ENCODE measurements at regions not wholly inside any gene's neighbourhood (a gene's known extent, or its start where the extent isn't known, plus 50 kb on each side); places are given as distances from the start of the nearest gene placed in this dataset.

DNA sequence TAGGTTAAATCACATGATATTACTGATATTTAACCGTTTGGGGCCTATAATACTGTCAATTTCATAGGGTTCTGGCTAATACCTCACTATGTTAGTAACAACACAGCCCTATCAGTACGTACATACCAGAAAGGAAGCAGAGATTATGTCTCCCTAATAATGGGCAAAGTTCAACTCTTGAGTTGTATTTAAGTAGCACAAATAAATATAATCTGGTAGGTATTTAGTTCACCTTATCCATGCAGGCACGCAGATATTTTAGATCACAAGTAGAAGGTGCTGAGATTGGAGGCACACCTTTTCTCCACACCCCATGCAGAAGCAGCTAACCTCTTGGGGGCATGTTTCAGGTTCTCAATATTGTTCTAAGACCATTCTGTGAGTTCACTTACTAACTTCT, 118.9 kb downstream of the IRS1 start:
- Histone ChIP-seq H3K27me3 (ENCODE audit: control insufficient read depth, insufficient read depth) (no peaks in the 10 kb centered on the region), H3K4me1 (ENCODE audit: control insufficient read depth, insufficient read depth, low read length) (no peaks in the 10 kb centered on the region), H3K27ac (ENCODE audit: low read length) (no peak overlapping the region), H3K4me3 (ENCODE audit: low read length) (no peak overlapping the region), H3K9me3 (ENCODE audit: control insufficient read depth, low read length) (no peaks in the 10 kb centered on the region)
- 80% methylated on average over 3 of the region's 3 CpGs for WGBS
- ATAC-seq (no peak), DNase-seq (no peak)
- intact Hi-C loops (cut with DNase I) = no loop called here

- no peak overlapping the region for H3K4me3 ChIP-seq (ENCODE audit: low read length)
- no peak for ATAC-seq
- 88% methylated on average over 7 of the region's 7 CpGs for WGBS
- H3K4me1 ChIP-seq (ENCODE audit: control insufficient read depth, insufficient read depth, low read length) = peaks cover under 1% of the 10 kb centered on the region
- no peak overlapping the region for H3K27ac ChIP-seq (ENCODE audit: low read length)
- no peak for DNase-seq
- no peaks in the 10 kb centered on the region for H3K27me3 ChIP-seq (ENCODE audit: control insufficient read depth, insufficient read depth)
- intact Hi-C loops (cut with DNase I) = no loop called here
- no peaks in the 10 kb centered on the region for H3K9me3 ChIP-seq (ENCODE audit: control insufficient read depth, low read length)
These were observed 120.1 kb downstream of the IRS1 start for GRCh38 chr2:226679389-226680065.

GRCh38 chr2:226678422-226678821, 121.2 kb downstream of the IRS1 start:
- no peak for ATAC-seq
- Histone ChIP-seq H3K27ac (ENCODE audit: low read length) (no peak overlapping the region), H3K4me1 (ENCODE audit: control insufficient read depth, insufficient read depth, low read length) (peaks cover 4% of the 10 kb centered on the region), H3K4me3 (ENCODE audit: low read length) (no peak overlapping the region), H3K9me3 (ENCODE audit: control insufficient read depth, low read length) (no peaks in the 10 kb centered on the region), H3K27me3 (ENCODE audit: control insufficient read depth, insufficient read depth) (no peaks in the 10 kb centered on the region)
- WGBS = 63% methylated on average over 4 of the region's 4 CpGs
- intact Hi-C loops (cut with DNase I) = no loop called here
- no peak for DNase-seq

DNA sequence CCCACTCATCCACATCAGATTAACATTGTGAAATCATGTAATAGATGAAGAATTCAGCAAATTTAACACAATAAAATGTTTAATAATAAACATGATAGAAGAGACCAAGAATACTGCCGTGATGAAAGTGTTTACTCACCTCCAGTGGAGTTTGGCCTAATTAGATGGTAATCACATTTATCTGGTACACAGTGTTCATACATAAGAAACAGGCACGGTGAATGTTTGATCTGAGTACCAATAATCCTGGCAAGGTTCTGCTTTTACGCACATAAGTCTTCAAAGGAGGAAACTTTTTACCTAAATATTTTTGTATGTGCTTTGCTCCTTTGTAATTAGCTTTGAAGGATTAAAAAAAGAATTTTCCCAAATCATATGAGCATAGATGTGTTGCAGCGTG, 122.5 kb downstream of the IRS1 start:
- Histone ChIP-seq H3K4me1 (ENCODE audit: control insufficient read depth, insufficient read depth, low read length) (peaks cover 7% of the 10 kb centered on the region), H3K9me3 (ENCODE audit: control insufficient read depth, low read length) (no peaks in the 10 kb centered on the region), H3K27ac (ENCODE audit: low read length) (no peak overlapping the region), H3K4me3 (ENCODE audit: low read length) (no peak overlapping the region), H3K27me3 (ENCODE audit: control insufficient read depth, insufficient read depth) (no peaks in the 10 kb centered on the region)
- WGBS = 77% methylated on average over 4 of the region's 4 CpGs
- ATAC-seq (no peak), DNase-seq (no peak)
- intact Hi-C loops (cut with DNase I) = no loop called here

GRCh38 chr2:226676618-226677017, 123.0 kb downstream of the IRS1 start:
- DNase-seq (no peak), ATAC-seq (no peak)
- Histone ChIP-seq H3K4me3 (ENCODE audit: low read length) (no peak overlapping the region), H3K27ac (ENCODE audit: low read length) (no peak overlapping the region), H3K27me3 (ENCODE audit: control insufficient read depth, insufficient read depth) (no peaks in the 10 kb centered on the region), H3K9me3 (ENCODE audit: control insufficient read depth, low read length) (no peaks in the 10 kb centered on the region), H3K4me1 (ENCODE audit: control insufficient read depth, insufficient read depth, low read length) (peaks cover 7% of the 10 kb centered on the region)
- 59% methylated on average over 1 of the region's 1 CpG for WGBS
- intact Hi-C loops (cut with DNase I) = no loop called here

DNA sequence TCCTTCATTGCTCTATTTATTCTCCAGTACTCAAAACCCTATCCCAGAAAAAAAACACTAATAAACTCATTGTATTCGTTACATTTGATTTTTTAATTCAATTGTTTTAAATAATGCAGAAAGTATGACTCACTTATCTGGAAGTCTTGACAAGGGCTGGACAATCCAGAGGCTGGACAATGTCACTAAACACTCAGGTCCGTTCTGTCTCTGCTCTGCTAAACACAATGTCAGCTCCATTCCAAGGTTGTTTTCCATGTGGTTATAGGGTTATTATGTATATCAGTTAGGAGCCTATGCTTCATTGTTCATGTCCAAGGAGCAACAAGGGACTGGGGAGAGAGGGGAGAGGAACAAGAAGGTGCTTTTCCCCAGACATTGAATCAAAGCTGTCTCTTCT, 125.5 kb downstream of the IRS1 start:
- peak; percentile 61 to 80 for ATAC-seq

GRCh38 chr2:226673314-226673723, 126.3 kb downstream of the IRS1 start:
- Histone ChIP-seq H3K27me3 (ENCODE audit: control insufficient read depth, insufficient read depth) (no peaks in the 10 kb centered on the region), H3K9me3 (ENCODE audit: control insufficient read depth, low read length) (no peaks in the 10 kb centered on the region), H3K4me3 (ENCODE audit: low read length) (no peak overlapping the region), H3K27ac (ENCODE audit: low read length) (no peak overlapping the region), H3K4me1 (ENCODE audit: control insufficient read depth, insufficient read depth, low read length) (peaks cover 7% of the 10 kb centered on the region)
- 17% methylated on average over 4 of the region's 4 CpGs for WGBS
- intact Hi-C loops (cut with DNase I) = no loop called here
- peak; percentile 29 to 67 for ATAC-seq
- DNase-seq = peak in 2 of 3 donors; percentile 38 to 55

More for the DNA sequence above, 125.5 kb downstream of the IRS1 start:
- Histone ChIP-seq H3K4me1 (ENCODE audit: control insufficient read depth, insufficient read depth, low read length) (peaks cover 7% of the 10 kb centered on the region), H3K27ac (ENCODE audit: low read length) (peak overlapping the region; percentile 68), H3K9me3 (ENCODE audit: control insufficient read depth, low read length) (no peaks in the 10 kb centered on the region), H3K4me3 (ENCODE audit: low read length) (no peak overlapping the region), H3K27me3 (ENCODE audit: control insufficient read depth, insufficient read depth) (no peaks in the 10 kb centered on the region)
- DNase-seq = no peak
- 25% methylated on average over 2 of the region's 2 CpGs for WGBS
- intact Hi-C loops (cut with DNase I) = no loop called here

DNA sequence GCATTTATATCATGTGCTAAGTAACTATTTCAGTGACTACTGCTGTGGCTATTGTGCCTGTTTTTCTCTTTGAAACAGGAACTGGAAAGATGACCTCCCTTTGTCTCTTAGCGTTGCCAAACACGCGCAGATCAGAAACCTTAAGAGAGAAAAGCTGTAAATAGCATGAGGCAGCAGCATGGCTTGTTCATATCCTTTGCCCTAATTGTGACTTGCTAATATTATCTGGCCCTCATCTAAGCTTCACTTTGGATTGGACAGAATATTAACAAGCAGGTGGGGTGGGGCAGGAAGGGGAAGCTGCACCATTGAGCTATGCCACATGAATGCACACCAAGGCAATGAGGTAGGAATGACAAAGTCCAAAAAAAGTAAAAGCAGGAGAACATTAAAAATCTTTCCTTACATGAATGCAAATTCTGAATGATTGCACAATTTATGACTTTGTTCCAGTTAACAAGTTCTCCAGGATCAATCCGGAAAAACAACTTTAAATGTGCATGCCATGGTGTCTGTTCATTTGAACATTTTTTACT, 128.4 kb downstream of the IRS1 start:
- Histone ChIP-seq H3K9me3 (ENCODE audit: control insufficient read depth, low read length) (no peaks in the 10 kb centered on the region), H3K4me1 (ENCODE audit: control insufficient read depth, insufficient read depth, low read length) (peaks cover 7% of the 10 kb centered on the region), H3K27me3 (ENCODE audit: control insufficient read depth, insufficient read depth) (no peaks in the 10 kb centered on the region), H3K4me3 (ENCODE audit: low read length) (no peak overlapping the region), H3K27ac (ENCODE audit: low read length) (no peak overlapping the region)
- intact Hi-C loops (cut with DNase I) = no loop called here
- ATAC-seq (peak; percentile 20 to 22), DNase-seq (no peak)
- WGBS = 47% methylated on average over 4 of the region's 4 CpGs

DNA sequence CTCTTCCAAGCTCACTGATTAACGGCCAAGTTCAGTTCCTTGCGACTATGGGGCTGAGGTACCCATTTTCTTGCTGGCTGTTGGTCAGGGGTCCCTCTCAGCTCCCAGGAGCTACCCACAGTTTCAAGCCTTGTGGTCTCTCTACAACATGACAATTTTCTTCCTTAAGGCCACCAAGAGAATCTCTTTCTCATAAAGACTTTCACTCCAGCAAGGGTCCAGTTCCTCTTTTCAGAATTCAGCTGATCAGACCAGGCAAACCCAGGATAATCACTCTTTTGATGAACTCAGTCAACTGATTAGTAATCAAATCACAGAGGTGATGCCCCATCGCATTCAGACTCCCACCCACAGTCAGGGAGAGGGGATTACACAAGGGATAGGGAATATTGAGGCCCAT, 129.7 kb downstream of the IRS1 start:
- Histone ChIP-seq H3K4me1 (ENCODE audit: control insufficient read depth, insufficient read depth, low read length) (peaks cover 7% of the 10 kb centered on the region), H3K4me3 (ENCODE audit: low read length) (no peak overlapping the region), H3K9me3 (ENCODE audit: control insufficient read depth, low read length) (no peaks in the 10 kb centered on the region), H3K27ac (ENCODE audit: low read length) (no peak overlapping the region), H3K27me3 (ENCODE audit: control insufficient read depth, insufficient read depth) (no peaks in the 10 kb centered on the region)
- WGBS = 77% methylated on average over 3 of the region's 3 CpGs
- intact Hi-C loops (cut with DNase I) = loop anchor here in 1 of 4 donors (10.0 kb wide), 1 partner anchor 55 kb away; no protein-coding TSS in a partner anchor
- DNase-seq = no peak
- no peak for ATAC-seq

GRCh38 chr2:226669249-226669648, 130.4 kb downstream of the IRS1 start:
- intact Hi-C loops (cut with DNase I) = loop anchor here in 1 of 4 donors (10.0 kb wide), 1 partner anchor 56 kb away; no protein-coding TSS in a partner anchor
- peak in 1 of 2 donors; percentile 29 for ATAC-seq

DNA sequence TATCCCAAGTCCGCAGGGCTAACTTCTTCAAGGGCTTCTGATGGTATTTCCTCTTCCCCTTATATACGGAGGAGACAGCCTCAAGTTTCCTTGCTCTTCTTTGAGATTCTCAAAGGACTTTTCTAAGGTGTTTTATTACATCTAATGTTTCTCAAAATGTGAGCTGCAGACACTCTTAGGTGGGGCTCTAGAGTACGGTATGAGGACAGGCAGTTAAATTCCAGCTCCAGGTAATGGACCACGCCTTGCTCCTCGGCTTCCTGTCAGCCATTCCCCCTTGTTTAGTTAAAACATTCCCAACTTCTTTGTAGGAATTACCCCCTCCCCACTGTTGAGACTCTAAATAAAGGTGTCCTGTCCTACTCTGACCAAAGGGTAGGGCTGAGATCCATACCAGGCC, 131.9 kb downstream of the IRS1 start:
- 79% methylated on average over 5 of the region's 5 CpGs for WGBS
- Histone ChIP-seq H3K27ac (ENCODE audit: low read length) (no peak overlapping the region), H3K4me1 (ENCODE audit: control insufficient read depth, insufficient read depth, low read length) (no peaks in the 10 kb centered on the region), H3K4me3 (ENCODE audit: low read length) (no peak overlapping the region), H3K27me3 (ENCODE audit: control insufficient read depth, insufficient read depth) (no peaks in the 10 kb centered on the region), H3K9me3 (ENCODE audit: control insufficient read depth, low read length) (no peaks in the 10 kb centered on the region)
- ATAC-seq (no peak), DNase-seq (no peak)
- intact Hi-C loops (cut with DNase I) = loop anchor here in 1 of 4 donors (10.0 kb wide), 1 partner anchor 57 kb away; no protein-coding TSS in a partner anchor

More at GRCh38 chr2:226669249-226669648, 130.4 kb downstream of the IRS1 start:
- no peaks in the 10 kb centered on the region for H3K9me3 ChIP-seq (ENCODE audit: control insufficient read depth, low read length)
- H3K4me3 ChIP-seq (ENCODE audit: low read length) = no peak overlapping the region
- WGBS = 68% methylated on average over 4 of the region's 4 CpGs
- H3K27me3 ChIP-seq (ENCODE audit: control insufficient read depth, insufficient read depth) = no peaks in the 10 kb centered on the region
- peaks cover 5% of the 10 kb centered on the region for H3K4me1 ChIP-seq (ENCODE audit: control insufficient read depth, insufficient read depth, low read length)
- no peak overlapping the region for H3K27ac ChIP-seq (ENCODE audit: low read length)
- DNase-seq = no peak
